ENCODE measurements at regions not wholly inside any gene's neighbourhood (a gene's known extent, or its start where the extent isn't known, plus 50 kb on each side); places are given as distances from the start of the nearest gene placed in this dataset.
"Not testable (repeated sequence)": the region's sequence is repeated elsewhere in the genome, so short reads cannot be mapped to it uniquely, and the experiment has no call there.

- Histone ChIP-seq H3K9ac (ENCODE audit: low read depth, low read length) (no peak overlapping the region), H3K36me3 (ENCODE audit: control insufficient read depth, insufficient read depth, low read length) (no peaks in the 10 kb centered on the region), H3K9me3 (ENCODE audit: control insufficient read depth, insufficient read depth, low read length) (no peaks in the 10 kb centered on the region), H3K27me3 (ENCODE audit: control insufficient read depth, insufficient read depth, low read length) (no peaks in the 10 kb centered on the region), H3K4me3 (ENCODE audit: low read depth, low read length) (no peak overlapping the region), H3K4me1 (ENCODE audit: control insufficient read depth, insufficient read depth, low read length) (no peaks in the 10 kb centered on the region), H3K27ac (ENCODE audit: low read depth, low read length) (no peak overlapping the region)
These were observed 210.3 kb upstream of the ETAA1 start for GRCh38 chr2:67186871-67187270.

DNA sequence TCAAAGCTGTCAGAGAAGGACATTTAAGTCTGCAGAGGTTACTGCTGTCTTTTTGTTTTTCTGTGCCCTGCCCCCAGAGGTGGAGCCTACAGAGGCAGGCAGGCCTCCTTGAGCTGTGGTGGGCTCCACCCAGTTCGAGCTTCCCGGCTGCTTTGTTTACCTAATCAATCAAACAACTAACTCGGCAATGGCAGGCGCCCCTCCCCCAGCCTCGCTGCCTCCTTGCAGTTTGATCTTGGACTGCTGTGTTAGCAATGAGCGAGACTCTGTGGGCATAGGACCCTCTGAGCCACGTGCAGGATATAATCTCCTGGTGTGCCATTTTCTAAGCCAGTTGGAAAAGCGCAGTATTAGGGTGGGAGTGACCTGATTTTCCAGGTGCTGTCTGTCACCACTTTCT is 201.8 kb upstream of the ETAA1 start:
- H3K27ac ChIP-seq (ENCODE audit: low read depth, low read length); H3K9ac ChIP-seq (ENCODE audit: low read depth, low read length); H3K4me1 ChIP-seq (ENCODE audit: control insufficient read depth, insufficient read depth, low read length); H3K27me3 ChIP-seq (ENCODE audit: control insufficient read depth, insufficient read depth, low read length); H3K36me3 ChIP-seq (ENCODE audit: control insufficient read depth, insufficient read depth, low read length); H3K4me3 ChIP-seq (ENCODE audit: low read depth, low read length): not testable (repeated sequence)
- peaks cover 13% of the 10 kb centered on the region for H3K9me3 ChIP-seq (ENCODE audit: control insufficient read depth, insufficient read depth, low read length)

DNA sequence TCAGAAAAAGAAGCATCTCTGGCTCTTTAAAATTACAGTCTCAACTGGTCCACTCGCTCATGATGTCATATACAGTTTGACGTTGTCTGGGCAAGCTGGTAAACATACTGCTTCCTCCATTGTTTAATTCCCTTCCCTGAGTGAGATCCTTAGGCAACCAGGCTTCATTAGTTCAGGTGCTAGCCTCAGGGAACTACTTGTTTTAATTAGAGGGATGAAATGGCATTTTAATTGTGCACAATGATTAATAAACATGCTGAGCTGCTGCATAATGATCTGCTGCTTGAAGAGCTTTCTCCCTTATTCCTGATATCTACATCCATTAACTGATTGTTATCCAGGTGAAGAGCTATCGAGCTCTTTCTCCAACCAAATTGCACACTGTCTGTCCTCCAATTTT is 195.6 kb upstream of the ETAA1 start:
- peaks cover 1% of the 10 kb centered on the region; the same call in 1 of the 2 replicates for H3K9me3 ChIP-seq (ENCODE audit: control insufficient read depth, insufficient read depth, low read length)
- H3K4me1 ChIP-seq (ENCODE audit: control insufficient read depth, insufficient read depth, low read length) = no peaks in the 10 kb centered on the region
- no peaks in the 10 kb centered on the region for H3K36me3 ChIP-seq (ENCODE audit: control insufficient read depth, insufficient read depth, low read length)
- H3K27ac ChIP-seq (ENCODE audit: low read depth, low read length) = no peak overlapping the region
- H3K9ac ChIP-seq (ENCODE audit: low read depth, low read length) = no peak overlapping the region
- no peaks in the 10 kb centered on the region for H3K27me3 ChIP-seq (ENCODE audit: control insufficient read depth, insufficient read depth, low read length)
- H3K4me3 ChIP-seq (ENCODE audit: low read depth, low read length) = no peak overlapping the region

DNA sequence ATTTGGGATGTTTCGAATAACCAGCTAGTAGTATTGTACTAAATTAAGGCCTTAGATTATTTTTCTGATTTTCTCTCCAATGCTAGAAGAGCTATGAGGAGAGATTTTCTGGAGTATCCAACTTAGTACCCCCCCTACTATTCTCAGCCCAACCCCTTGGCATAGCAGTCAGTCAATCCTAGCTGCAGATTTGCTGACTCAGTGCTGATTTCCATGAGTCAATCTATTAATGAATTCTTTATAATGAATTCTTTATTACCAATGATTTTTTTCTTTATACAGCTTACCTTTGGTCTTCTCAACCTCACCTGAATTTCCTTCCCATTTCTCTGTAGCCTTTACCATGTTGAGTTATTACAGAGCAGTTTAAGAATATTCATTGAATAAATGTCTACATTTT is 192.8 kb upstream of the ETAA1 start:
- H3K4me1 ChIP-seq (ENCODE audit: control insufficient read depth, insufficient read depth, low read length) = peaks cover 4% of the 10 kb centered on the region; the same call in 1 of the 2 replicates
- H3K9me3 ChIP-seq (ENCODE audit: control insufficient read depth, insufficient read depth, low read length) = no peaks in the 10 kb centered on the region
- H3K36me3 ChIP-seq (ENCODE audit: control insufficient read depth, insufficient read depth, low read length) = no peaks in the 10 kb centered on the region
- no peak overlapping the region for H3K27ac ChIP-seq (ENCODE audit: low read depth, low read length)
- no peak overlapping the region for H3K4me3 ChIP-seq (ENCODE audit: low read depth, low read length)
- H3K9ac ChIP-seq (ENCODE audit: low read depth, low read length) = no peak overlapping the region
- H3K27me3 ChIP-seq (ENCODE audit: control insufficient read depth, insufficient read depth, low read length) = no peaks in the 10 kb centered on the region

DNA sequence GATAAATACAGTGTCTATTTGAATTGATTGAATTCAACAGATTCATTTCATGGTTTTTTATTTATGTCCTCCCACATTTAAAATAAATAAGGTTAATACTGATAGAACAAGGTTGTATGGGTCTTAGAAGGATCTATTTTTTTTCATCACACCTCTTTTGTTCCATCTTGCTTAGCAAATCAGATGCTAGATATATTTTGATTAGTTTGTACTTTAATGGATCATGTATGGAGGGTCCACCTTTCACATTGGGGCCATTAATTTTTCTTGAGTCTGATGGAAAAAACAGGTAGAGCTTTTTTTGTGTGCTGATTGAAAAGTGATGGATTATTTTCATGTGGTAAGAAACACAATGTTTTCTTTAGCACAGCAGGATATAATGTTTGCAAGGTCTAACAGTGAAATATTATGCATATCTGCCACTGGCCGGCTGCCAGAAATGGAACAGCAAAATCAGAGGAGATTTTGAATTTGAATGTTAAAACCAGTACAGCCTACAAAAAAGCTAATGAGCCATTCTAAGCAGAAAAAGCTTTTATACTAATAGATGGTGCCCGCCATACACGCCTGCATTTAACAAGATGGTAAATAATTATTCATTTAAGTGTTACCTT is 188.1 kb upstream of the ETAA1 start:
- H3K9me3 ChIP-seq (ENCODE audit: control insufficient read depth, insufficient read depth, low read length) = no peaks in the 10 kb centered on the region
- H3K4me3 ChIP-seq (ENCODE audit: low read depth, low read length) = no peak overlapping the region
- H3K36me3 ChIP-seq (ENCODE audit: control insufficient read depth, insufficient read depth, low read length) = no peaks in the 10 kb centered on the region
- peaks cover 8% of the 10 kb centered on the region for H3K4me1 ChIP-seq (ENCODE audit: control insufficient read depth, insufficient read depth, low read length)
- H3K9ac ChIP-seq (ENCODE audit: low read depth, low read length) = no peak overlapping the region
- H3K27me3 ChIP-seq (ENCODE audit: control insufficient read depth, insufficient read depth, low read length) = no peaks in the 10 kb centered on the region
- H3K27ac ChIP-seq (ENCODE audit: low read depth, low read length) = no peak overlapping the region

GRCh38 chr2:67210430-67210829 is 186.7 kb upstream of the ETAA1 start:
- no peak overlapping the region for H3K9ac ChIP-seq (ENCODE audit: low read depth, low read length)
- no peaks in the 10 kb centered on the region for H3K27me3 ChIP-seq (ENCODE audit: control insufficient read depth, insufficient read depth, low read length)
- peaks cover 15% of the 10 kb centered on the region for H3K4me1 ChIP-seq (ENCODE audit: control insufficient read depth, insufficient read depth, low read length)
- no peaks in the 10 kb centered on the region for H3K9me3 ChIP-seq (ENCODE audit: control insufficient read depth, insufficient read depth, low read length)
- H3K4me3 ChIP-seq (ENCODE audit: low read depth, low read length) = no peak overlapping the region
- no peak overlapping the region for H3K27ac ChIP-seq (ENCODE audit: low read depth, low read length)
- H3K36me3 ChIP-seq (ENCODE audit: control insufficient read depth, insufficient read depth, low read length) = no peaks in the 10 kb centered on the region

DNA sequence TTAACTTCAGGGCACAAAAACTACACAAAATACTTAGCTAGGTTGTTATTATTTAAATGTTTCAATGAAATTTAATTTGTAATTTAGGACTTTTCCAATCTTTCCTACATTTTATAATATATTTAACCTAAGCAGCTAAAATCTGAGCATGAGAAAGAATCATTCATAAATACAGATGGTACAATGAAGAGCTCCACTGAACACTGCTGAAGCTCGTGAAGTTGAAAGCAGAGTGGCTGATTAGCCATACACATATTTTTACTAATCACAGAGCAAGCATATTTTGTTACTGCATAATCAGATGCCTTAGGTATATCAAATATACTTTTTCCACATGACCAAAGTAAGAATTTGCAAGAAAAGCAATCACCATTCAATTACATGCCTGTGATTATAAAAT is 184.9 kb upstream of the ETAA1 start:
- Histone ChIP-seq H3K36me3 (ENCODE audit: control insufficient read depth, insufficient read depth, low read length) (no peaks in the 10 kb centered on the region), H3K9me3 (ENCODE audit: control insufficient read depth, insufficient read depth, low read length) (no peaks in the 10 kb centered on the region)

DNA sequence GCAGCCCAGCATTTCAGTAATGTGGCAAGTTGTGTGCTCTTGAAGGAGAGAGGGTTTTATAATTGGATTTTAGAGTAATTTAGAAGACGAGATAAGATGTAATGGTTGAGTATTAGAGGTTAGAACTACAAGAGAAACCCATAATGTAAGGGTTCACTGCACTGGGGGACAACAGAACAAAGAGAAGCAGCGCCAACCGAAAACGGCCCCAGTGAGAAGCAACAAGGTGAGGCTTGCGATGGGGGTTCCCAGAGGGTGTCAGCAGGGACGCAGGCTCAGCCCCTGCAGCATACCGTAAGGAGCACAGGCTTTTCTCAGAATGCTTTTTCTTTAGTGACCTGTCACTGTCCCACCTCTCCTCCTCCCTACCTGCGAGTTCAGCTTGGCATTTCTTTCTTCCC is 183.9 kb upstream of the ETAA1 start:
- no peaks in the 10 kb centered on the region for H3K9me3 ChIP-seq (ENCODE audit: control insufficient read depth, insufficient read depth, low read length)
- H3K27ac ChIP-seq (ENCODE audit: low read depth, low read length) = no peak overlapping the region
- H3K36me3 ChIP-seq (ENCODE audit: control insufficient read depth, insufficient read depth, low read length) = no peaks in the 10 kb centered on the region
- H3K9ac ChIP-seq (ENCODE audit: low read depth, low read length) = no peak overlapping the region
- no peak overlapping the region for H3K4me3 ChIP-seq (ENCODE audit: low read depth, low read length)
- H3K27me3 ChIP-seq (ENCODE audit: control insufficient read depth, insufficient read depth, low read length) = no peaks in the 10 kb centered on the region
- peaks cover 33% of the 10 kb centered on the region for H3K4me1 ChIP-seq (ENCODE audit: control insufficient read depth, insufficient read depth, low read length)

More for the DNA sequence above, 184.9 kb upstream of the ETAA1 start:
- H3K9ac ChIP-seq (ENCODE audit: low read depth, low read length) = no peak overlapping the region
- no peak overlapping the region for H3K27ac ChIP-seq (ENCODE audit: low read depth, low read length)
- H3K4me1 ChIP-seq (ENCODE audit: control insufficient read depth, insufficient read depth, low read length) = peaks cover 30% of the 10 kb centered on the region
- no peaks in the 10 kb centered on the region for H3K27me3 ChIP-seq (ENCODE audit: control insufficient read depth, insufficient read depth, low read length)
- no peak overlapping the region for H3K4me3 ChIP-seq (ENCODE audit: low read depth, low read length)

DNA sequence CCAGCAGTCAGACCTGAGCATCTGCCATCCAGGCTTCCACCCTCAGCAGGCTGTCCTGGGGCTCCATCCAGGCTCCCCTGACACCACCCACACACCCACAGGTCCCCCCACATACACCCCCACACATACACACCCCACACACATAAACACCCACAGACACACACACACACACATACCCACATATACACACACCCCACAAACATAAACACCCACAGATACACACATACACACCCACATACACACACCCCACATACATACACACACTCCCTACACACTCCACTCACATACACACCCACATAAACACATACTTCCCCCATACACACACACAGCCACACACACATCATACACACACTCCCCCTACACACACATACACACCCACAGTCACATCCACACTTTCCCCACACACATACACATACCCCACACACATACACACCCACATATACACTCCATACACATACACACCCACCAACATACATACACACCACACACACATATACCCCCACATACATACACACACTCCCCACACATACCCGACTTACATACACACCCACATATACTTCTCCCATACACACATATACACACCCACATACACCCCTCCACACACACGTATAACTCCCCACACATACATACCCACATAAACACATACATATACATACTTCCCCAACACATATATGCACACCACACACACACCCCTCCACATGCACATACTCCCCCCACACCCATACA is 183.3 kb upstream of the ETAA1 start:
- Histone ChIP-seq H3K27ac (ENCODE audit: low read depth, low read length) (no peak overlapping the region), H3K9ac (ENCODE audit: low read depth, low read length) (no peak overlapping the region), H3K9me3 (ENCODE audit: control insufficient read depth, insufficient read depth, low read length) (no peaks in the 10 kb centered on the region), H3K4me3 (ENCODE audit: low read depth, low read length) (no peak overlapping the region), H3K36me3 (ENCODE audit: control insufficient read depth, insufficient read depth, low read length) (no peaks in the 10 kb centered on the region), H3K27me3 (ENCODE audit: control insufficient read depth, insufficient read depth, low read length) (no peaks in the 10 kb centered on the region), H3K4me1 (ENCODE audit: control insufficient read depth, insufficient read depth, low read length) (peaks cover 33% of the 10 kb centered on the region)

GRCh38 chr2:67214585-67215185 is 182.4 kb upstream of the ETAA1 start:
- no peak overlapping the region for H3K4me3 ChIP-seq (ENCODE audit: low read depth, low read length)
- no peaks in the 10 kb centered on the region for H3K27me3 ChIP-seq (ENCODE audit: control insufficient read depth, insufficient read depth, low read length)
- H3K9ac ChIP-seq (ENCODE audit: low read depth, low read length) = no peak overlapping the region
- peaks cover 3% of the 10 kb centered on the region; the same call in 1 of the 2 replicates for H3K9me3 ChIP-seq (ENCODE audit: control insufficient read depth, insufficient read depth, low read length)
- H3K27ac ChIP-seq (ENCODE audit: low read depth, low read length) = no peak overlapping the region
- H3K36me3 ChIP-seq (ENCODE audit: control insufficient read depth, insufficient read depth, low read length) = no peaks in the 10 kb centered on the region
- peaks cover 33% of the 10 kb centered on the region for H3K4me1 ChIP-seq (ENCODE audit: control insufficient read depth, insufficient read depth, low read length)

Measured in HUES48 (cell line).